ENCODE measurements at regions not wholly inside any gene's neighbourhood (a gene's known extent, or its start where the extent isn't known, plus 50 kb on each side); places are given as distances from the start of the nearest gene placed in this dataset.

DNA sequence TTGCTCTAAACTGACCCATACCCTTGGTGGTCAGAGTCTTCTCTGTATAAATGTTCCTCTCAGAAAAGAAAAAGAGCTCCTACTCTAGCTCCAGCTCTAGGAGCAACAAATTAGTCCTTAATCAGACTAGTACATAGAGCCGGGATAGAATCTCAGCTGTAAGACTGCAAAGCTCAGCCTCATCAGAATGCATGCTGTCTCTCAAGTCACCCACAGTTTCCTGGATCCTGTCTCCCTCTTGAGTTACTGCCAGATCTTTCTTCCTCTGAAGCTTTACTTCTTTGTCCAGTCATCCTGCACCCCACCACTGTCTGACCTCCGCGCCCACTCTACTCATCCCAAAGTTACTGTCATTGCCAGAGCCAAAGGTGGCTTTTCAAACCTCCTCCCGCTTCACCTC lies 139.3 kb upstream of the PRMT8 start:
- Histone ChIP-seq H4K8ac (ENCODE audit: low read depth in 2 of 2, low read length in 2 of 2) (no peak overlapping the region), H2BK20ac (ENCODE audit: low read depth, low read length) (no peak overlapping the region), H3K23ac (ENCODE audit: low read depth, low read length) (no peak overlapping the region), H3K4me3 (ENCODE audit: insufficient read depth, low read depth, low read length) (no peak overlapping the region), H3K9me3 (ENCODE audit: control insufficient read depth, insufficient read depth, low read length) (no peaks in the 10 kb centered on the region), H3K9ac (ENCODE audit: low read depth, low read length) (no peak overlapping the region), H4K5ac (ENCODE audit: low read depth, low read length) (no peak overlapping the region), H3K14ac (replicated peaks; ENCODE audit: low read depth, low read length) (no peak overlapping the region), H3K27ac (ENCODE audit: insufficient read depth, low read length) (no peak overlapping the region), H2BK15ac (ENCODE audit: low read depth, low read length) (no peak overlapping the region), H3K9me1 (ENCODE audit: insufficient read depth, low read length) (no peaks in the 10 kb centered on the region), H2AK9ac (replicated peaks; ENCODE audit: low read depth, low read length, poor library complexity) (no peak overlapping the region), H3K18ac (ENCODE audit: low read depth, low read length) (no peak overlapping the region), H3K4me2 (ENCODE audit: low read depth, low read length) (no peak overlapping the region), H2AK5ac (ENCODE audit: low read depth, low read length) (no peak overlapping the region), H4K91ac (ENCODE audit: insufficient read depth, low read depth, low read length) (no peak overlapping the region), H2BK5ac (ENCODE audit: low read depth, low read length, poor library complexity, severe bottlenecking) (no peak overlapping the region), H3K4me1 (ENCODE audit: control insufficient read depth, insufficient read depth, low read length) (no peaks in the 10 kb centered on the region), H3K56ac (ENCODE audit: extremely low read depth, insufficient read depth, low read length) (no peak overlapping the region), H3K27me3 (ENCODE audit: control insufficient read depth, insufficient read depth, low read length) (peaks cover 35% of the 10 kb centered on the region), H3K79me1 (ENCODE audit: low read depth in 1 of 2, low read length in 2 of 2) (no peaks in the 10 kb centered on the region), H3K36me3 (ENCODE audit: control insufficient read depth, insufficient read depth, low read length) (no peaks in the 10 kb centered on the region), H2BK120ac (ENCODE audit: low read depth, low read length) (no peak overlapping the region), H2AFZ (replicated peaks; ENCODE audit: low read length, poor library complexity) (no peak overlapping the region), H3K4ac (ENCODE audit: low read depth, low read length) (no peak overlapping the region), H4K20me1 (ENCODE audit: insufficient read depth, low read length) (no peaks in the 10 kb centered on the region)
- WGBS, 2 experiments (ENCODE audit: extremely low coverage in 2 of 2, insufficient read length in 1 of 2) = 84% methylated on average over 4 of the region's 4 CpGs; no CpG with 5 or more reads in 1 of the 2 experiments
- POLR2A ChIA-PET (ENCODE audit: unreplicated experiment) = no interaction called here
- dilution Hi-C loops (cut with HindIII; ENCODE audit: low sequenced_read_pairs, unreplicated experiment) = no loop called here
- intact Hi-C loops (cut with micrococcal nuclease) = no loop called here
- no TSS peak for BruUV-seq (replicated peaks)
- ATAC-seq (ENCODE audit: low read depth) (no peak), DNase-seq (no peak)
- CTCF ChIA-PET = no interaction called here
- TF ChIP-seq MXI1 (IDR thresholded peaks at IDR 0.05; ENCODE audit: borderline replicate concordance, low read depth, low read length) = no peak
- TF ChIP-seq RAD21 (IDR thresholded peaks at IDR 0.05; ENCODE audit: low read length) = no peak
- TF ChIP-seq RCOR1 (IDR thresholded peaks at IDR 0.05; ENCODE audit: insufficient replicate concordance, low read length) = no peak
- no peak for TF ChIP-seq POLR2A (IDR thresholded peaks at IDR 0.05; ENCODE audit: low read depth, low read length)
- TF ChIP-seq, protein P1, sequence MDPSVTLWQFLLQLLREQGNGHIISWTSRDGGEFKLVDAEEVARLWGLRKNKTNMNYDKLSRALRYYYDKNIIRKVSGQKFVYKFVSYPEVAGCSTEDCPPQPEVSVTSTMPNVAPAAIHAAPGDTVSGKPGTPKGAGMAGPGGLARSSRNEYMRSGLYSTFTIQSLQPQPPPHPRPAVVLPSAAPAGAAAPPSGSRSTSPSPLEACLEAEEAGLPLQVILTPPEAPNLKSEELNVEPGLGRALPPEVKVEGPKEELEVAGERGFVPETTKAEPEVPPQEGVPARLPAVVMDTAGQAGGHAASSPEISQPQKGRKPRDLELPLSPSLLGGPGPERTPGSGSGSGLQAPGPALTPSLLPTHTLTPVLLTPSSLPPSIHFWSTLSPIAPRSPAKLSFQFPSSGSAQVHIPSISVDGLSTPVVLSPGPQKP (IDR thresholded peaks at IDR 0.05; ENCODE audit: borderline replicate concordance, low read depth, low read length) = no peak
- no peak for TF ChIP-seq BHLHE40 (IDR thresholded peaks at IDR 0.05; ENCODE audit: low read depth, low read length)
- TF ChIP-seq CEBPB (IDR thresholded peaks at IDR 0.05; ENCODE audit: low read depth, low read length) = no peak
- TF ChIP-seq MAFK (IDR thresholded peaks at IDR 0.05; ENCODE audit: low read depth, low read length) = no peak
- no peak for TF ChIP-seq MAZ (IDR thresholded peaks at IDR 0.05; ENCODE audit: borderline replicate concordance, low read depth, low read length)
- no peak for TF ChIP-seq SMC3 (IDR thresholded peaks at IDR 0.05; ENCODE audit: low read depth, low read length)
- TF ChIP-seq, protein P2, sequence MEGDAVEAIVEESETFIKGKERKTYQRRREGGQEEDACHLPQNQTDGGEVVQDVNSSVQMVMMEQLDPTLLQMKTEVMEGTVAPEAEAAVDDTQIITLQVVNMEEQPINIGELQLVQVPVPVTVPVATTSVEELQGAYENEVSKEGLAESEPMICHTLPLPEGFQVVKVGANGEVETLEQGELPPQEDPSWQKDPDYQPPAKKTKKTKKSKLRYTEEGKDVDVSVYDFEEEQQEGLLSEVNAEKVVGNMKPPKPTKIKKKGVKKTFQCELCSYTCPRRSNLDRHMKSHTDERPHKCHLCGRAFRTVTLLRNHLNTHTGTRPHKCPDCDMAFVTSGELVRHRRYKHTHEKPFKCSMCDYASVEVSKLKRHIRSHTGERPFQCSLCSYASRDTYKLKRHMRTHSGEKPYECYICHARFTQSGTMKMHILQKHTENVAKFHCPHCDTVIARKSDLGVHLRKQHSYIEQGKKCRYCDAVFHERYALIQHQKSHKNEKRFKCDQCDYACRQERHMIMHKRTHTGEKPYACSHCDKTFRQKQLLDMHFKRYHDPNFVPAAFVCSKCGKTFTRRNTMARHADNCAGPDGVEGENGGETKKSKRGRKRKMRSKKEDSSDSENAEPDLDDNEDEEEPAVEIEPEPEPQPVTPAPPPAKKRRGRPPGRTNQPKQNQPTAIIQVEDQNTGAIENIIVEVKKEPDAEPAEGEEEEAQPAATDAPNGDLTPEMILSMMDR (conservative IDR thresholded peaks at IDR 0.05; ENCODE audit: low read depth, low read length) = no peak
- TF ChIP-seq RFX5 (IDR thresholded peaks at IDR 0.05; ENCODE audit: low read depth, low read length) = no peak
- no peak for TF ChIP-seq FOS (IDR thresholded peaks at IDR 0.05; ENCODE audit: low read depth, low read length)
- TF ChIP-seq, protein P3, sequence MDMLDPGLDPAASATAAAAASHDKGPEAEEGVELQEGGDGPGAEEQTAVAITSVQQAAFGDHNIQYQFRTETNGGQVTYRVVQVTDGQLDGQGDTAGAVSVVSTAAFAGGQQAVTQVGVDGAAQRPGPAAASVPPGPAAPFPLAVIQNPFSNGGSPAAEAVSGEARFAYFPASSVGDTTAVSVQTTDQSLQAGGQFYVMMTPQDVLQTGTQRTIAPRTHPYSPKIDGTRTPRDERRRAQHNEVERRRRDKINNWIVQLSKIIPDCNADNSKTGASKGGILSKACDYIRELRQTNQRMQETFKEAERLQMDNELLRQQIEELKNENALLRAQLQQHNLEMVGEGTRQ (IDR thresholded peaks at IDR 0.05; ENCODE audit: low read depth, low read length) = no peak
- no peak for TF ChIP-seq NFE2L2 (IDR thresholded peaks at IDR 0.05; ENCODE audit: low read depth, low read length)
- TF ChIP-seq CHD1 (IDR thresholded peaks at IDR 0.05; ENCODE audit: low read depth, low read length) = no peak
- in situ Hi-C loops (cut with MboI; ENCODE audit: low sequenced_read_pairs) = no loop called here

All from IMR-90 (cell line).